ENCODE measurements at regions not wholly inside any gene's neighbourhood (a gene's known extent, or its start where the extent isn't known, plus 50 kb on each side); places are given as distances from the start of the nearest gene placed in this dataset.

GRCh38 chr22:19574247-19574646 lies 50.0 kb upstream of the CLDN5 start:
- Mint-ChIP-seq H3K4me3 (no peak overlapping the region), H3K27me3 (no peaks in the 10 kb centered on the region), H3K27ac (no peak overlapping the region), H3K4me1 (ENCODE audit: low read depth) (peaks cover 25% of the 10 kb centered on the region), H3K36me3 (ENCODE audit: low read depth) (no peaks in the 10 kb centered on the region), H3K9me3 (no peaks in the 10 kb centered on the region)
- TF ChIP-seq CTCF (IDR thresholded peaks at IDR 0.05): no peak
- Histone ChIP-seq H3K4me3 (ENCODE audit: low read length) (no peak overlapping the region), H3K4me1 (ENCODE audit: insufficient read depth, low read length) (peaks cover 23% of the 10 kb centered on the region), H3K27ac (ENCODE audit: low read depth in 1 of 2, low read length in 2 of 2) (no peak overlapping the region), H3K9me3 (ENCODE audit: control insufficient read depth in 1 of 2, insufficient read depth in 1 of 2, low read length in 2 of 2) (no peaks in the 10 kb centered on the region), H3K27me3 (ENCODE audit: control insufficient read depth in 1 of 2, insufficient read depth in 2 of 2, low read length in 2 of 2) (no peaks in the 10 kb centered on the region), H3K36me3 (ENCODE audit: insufficient read depth, low read length) (no peaks in the 10 kb centered on the region)
- ChIA-PET POLR2A (interaction anchor here (0.6 kb wide), 1 partner anchor 10 kb away, joined by 3 read pairs; no protein-coding TSS in a partner anchor), CTCF (no interaction called here)
- DNase-seq: no peak
- intact Hi-C loops (cut with DNase I, micrococcal nuclease): loop anchor here in 1 of 2 experiments (10.0 kb wide), 1 partner anchor 61 kb away; no protein-coding TSS in a partner anchor
- ATAC-seq (ENCODE audit: poor library complexity): no peak

DNA sequence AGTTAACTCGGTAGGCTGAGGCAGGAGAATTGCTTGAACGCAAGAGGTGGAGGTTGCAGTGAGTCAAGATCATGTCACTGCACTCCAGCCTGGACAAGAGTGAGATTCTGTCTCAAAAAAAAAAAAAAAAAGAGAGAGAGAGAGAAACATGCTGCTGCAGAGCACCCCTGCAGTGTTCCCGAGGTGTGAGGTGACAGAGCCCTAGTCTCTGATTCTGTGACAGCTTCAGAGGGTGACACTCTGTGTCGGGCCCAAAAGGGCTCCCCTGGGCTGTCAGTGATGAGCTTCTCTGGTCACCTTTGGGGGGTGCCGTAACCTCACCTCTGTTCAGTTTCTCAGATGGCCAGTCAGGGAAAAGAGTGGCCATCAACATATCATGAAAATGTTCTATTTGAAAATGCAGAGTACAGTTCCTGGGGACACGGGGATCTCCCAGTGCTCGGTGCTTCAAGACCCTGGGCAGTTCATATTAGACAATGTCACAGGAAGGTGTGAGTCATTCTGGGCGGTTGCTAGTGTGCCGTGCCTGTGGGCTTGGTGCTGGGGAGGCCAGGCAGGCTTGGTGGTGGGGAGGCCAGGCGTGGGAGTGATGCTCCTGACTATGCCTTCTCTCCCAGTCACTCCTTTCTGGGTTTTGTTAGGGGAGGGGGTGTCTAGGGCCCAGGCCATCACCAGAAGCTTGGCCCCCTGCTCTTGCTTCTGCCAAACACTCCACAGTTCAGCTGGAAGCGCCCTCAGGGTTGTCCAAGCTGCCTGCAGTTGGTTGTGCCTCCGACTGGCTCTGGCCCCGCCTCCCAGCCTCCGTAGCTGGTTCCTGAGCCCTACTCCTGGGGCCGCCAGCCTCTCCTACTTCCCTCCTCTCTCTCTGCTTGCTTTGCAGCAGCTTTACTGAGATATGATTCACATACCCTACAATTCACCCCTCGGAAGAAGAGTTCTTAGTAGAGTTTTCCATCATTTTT lies 52.5 kb upstream of the CLDN5 start:
- POLR2A ChIA-PET: interaction anchor here (0.7 to 1.0 kb wide), 2 partner anchors 21 to 81 kb away, joined by 3 to 4 read pairs; no protein-coding TSS in a partner anchor
- no peak overlapping the region for H3K4me3 Mint-ChIP-seq
- no peak overlapping the region for H3K27ac Mint-ChIP-seq
- Histone ChIP-seq H3K27me3 (ENCODE audit: control insufficient read depth in 1 of 2, insufficient read depth in 2 of 2, low read length in 2 of 2) (no peaks in the 10 kb centered on the region), H3K36me3 (ENCODE audit: insufficient read depth, low read length) (no peaks in the 10 kb centered on the region), H3K27ac (ENCODE audit: low read depth in 1 of 2, low read length in 2 of 2) (no peak overlapping the region), H3K9me3 (ENCODE audit: control insufficient read depth in 1 of 2, insufficient read depth in 1 of 2, low read length in 2 of 2) (no peaks in the 10 kb centered on the region), H3K4me1 (ENCODE audit: insufficient read depth, low read length) (peaks cover 33% of the 10 kb centered on the region), H3K4me3 (ENCODE audit: low read length) (no peak overlapping the region)
- CTCF ChIA-PET: no interaction called here
- H3K9me3 Mint-ChIP-seq: no peaks in the 10 kb centered on the region
- intact Hi-C loops (cut with DNase I, micrococcal nuclease): loop anchor here (5.0 to 10.0 kb wide), 2 partner anchors 58 to 74 kb away; no protein-coding TSS in a partner anchor
- ATAC-seq (ENCODE audit: poor library complexity) (peak; percentile 69), DNase-seq (peak in 11 of 14 experiments; percentile 19 to 64 (median 40))
- H3K36me3 Mint-ChIP-seq (ENCODE audit: low read depth): no peaks in the 10 kb centered on the region
- H3K27me3 Mint-ChIP-seq: no peaks in the 10 kb centered on the region
- H3K4me1 Mint-ChIP-seq (ENCODE audit: low read depth): peaks cover 40% of the 10 kb centered on the region
- no peak for TF ChIP-seq CTCF (IDR thresholded peaks at IDR 0.05)

GRCh38 chr22:19577422-19577966 lies 53.3 kb upstream of the CLDN5 start:
- ChIA-PET POLR2A (interaction anchor here (1.0 kb wide), 1 partner anchor 20 kb away, joined by 4 read pairs; no protein-coding TSS in a partner anchor), CTCF (no interaction called here)
- Mint-ChIP-seq H3K36me3 (ENCODE audit: low read depth) (no peaks in the 10 kb centered on the region), H3K27me3 (no peaks in the 10 kb centered on the region), H3K4me1 (ENCODE audit: low read depth) (peaks cover 40% of the 10 kb centered on the region), H3K27ac (no peak overlapping the region), H3K4me3 (no peak overlapping the region), H3K9me3 (no peaks in the 10 kb centered on the region)
- ATAC-seq (ENCODE audit: poor library complexity): no peak
- no peak for DNase-seq
- no peak for TF ChIP-seq CTCF (IDR thresholded peaks at IDR 0.05)
- Histone ChIP-seq H3K27ac (ENCODE audit: low read depth in 1 of 2, low read length in 2 of 2) (no peak overlapping the region), H3K36me3 (ENCODE audit: insufficient read depth, low read length) (no peaks in the 10 kb centered on the region), H3K4me3 (ENCODE audit: low read length) (no peak overlapping the region), H3K27me3 (ENCODE audit: control insufficient read depth in 1 of 2, insufficient read depth in 2 of 2, low read length in 2 of 2) (no peaks in the 10 kb centered on the region), H3K4me1 (ENCODE audit: insufficient read depth, low read length) (peaks cover 33% of the 10 kb centered on the region), H3K9me3 (ENCODE audit: control insufficient read depth in 1 of 2, insufficient read depth in 1 of 2, low read length in 2 of 2) (no peaks in the 10 kb centered on the region)
- intact Hi-C loops (cut with DNase I, micrococcal nuclease): loop anchor here (5.0 to 10.0 kb wide), 2 partner anchors 57 to 75 kb away; no protein-coding TSS in a partner anchor
